C4-2B (cell line): ENCODE measurements at regions not wholly inside any gene's neighbourhood (a gene's known extent, or its start where the extent isn't known, plus 50 kb on each side); places are given as distances from the start of the nearest gene placed in this dataset.
A peak's percentile ranks its signal among the peaks of the same experiment; 100 is the strongest.

Source experiments
- H3K27ac ChIP-seq: fragments of 450-650 bp; 2 replicates; pipeline ENCODE4 v1.5.1; 2017
- CTCF ChIP-seq: fragments of 450-650 bp; conservative IDR thresholded peaks from 2 replicates; pipeline ENCODE4 v1.5.1; 2017; ENCODE audit warnings: mild to moderate bottlenecking
- ZFX ChIP-seq: fragments of 450-650 bp; IDR thresholded peaks from 2 replicates; pipeline ENCODE4 v1.6.1; 2017

DNA sequence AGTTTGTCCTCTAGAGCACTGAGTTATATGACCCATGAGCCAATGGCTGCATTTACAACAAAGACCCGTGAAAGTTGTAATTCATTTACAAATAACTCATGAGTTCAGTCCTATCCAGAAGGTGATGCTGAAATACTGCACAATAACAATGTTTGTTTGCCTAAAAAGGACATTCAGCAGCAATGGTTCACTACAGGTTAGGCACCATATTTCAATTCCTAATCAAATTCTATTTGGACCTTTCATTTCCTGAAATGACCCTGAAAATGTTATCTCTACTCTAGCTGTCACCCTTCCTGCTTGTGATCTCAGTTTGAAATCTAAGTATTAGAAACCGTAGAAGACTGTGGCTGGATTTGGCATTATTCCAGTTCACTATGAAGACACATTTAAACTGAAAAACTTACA, 191.2 kb upstream of the SAMSN1 start:
- TF ChIP-seq ZFX = no peak
- no peak for TF ChIP-seq CTCF
- H3K27ac ChIP-seq = no peak overlapping the region

DNA sequence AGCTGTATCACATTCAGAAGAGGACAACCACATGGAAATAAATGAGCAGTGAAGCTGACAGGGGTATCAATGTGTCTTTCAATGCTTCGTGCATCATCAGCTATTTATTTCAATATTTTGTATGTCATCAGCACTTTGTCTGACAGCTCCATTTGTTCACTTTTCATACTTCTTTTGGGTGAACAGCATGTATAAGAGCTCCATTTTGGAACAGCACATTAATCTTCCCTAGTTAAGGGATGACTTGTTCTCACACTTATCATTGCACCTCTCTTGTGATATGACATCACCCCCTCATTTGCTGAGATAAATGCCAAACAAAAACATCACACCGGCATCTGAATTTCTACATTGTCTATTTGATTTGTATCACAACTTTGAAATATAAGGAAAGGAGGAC, 190.6 kb upstream of the SAMSN1 start:
- TF ChIP-seq CTCF (no peak), ZFX (no peak)

GRCh38 chr21:14736162-14736561, 190.0 kb upstream of the SAMSN1 start:
- TF ChIP-seq CTCF (no peak), ZFX (no peak)
- H3K27ac ChIP-seq = no peak overlapping the region

More for the DNA sequence above, 190.6 kb upstream of the SAMSN1 start:
- H3K27ac ChIP-seq = no peak overlapping the region

DNA sequence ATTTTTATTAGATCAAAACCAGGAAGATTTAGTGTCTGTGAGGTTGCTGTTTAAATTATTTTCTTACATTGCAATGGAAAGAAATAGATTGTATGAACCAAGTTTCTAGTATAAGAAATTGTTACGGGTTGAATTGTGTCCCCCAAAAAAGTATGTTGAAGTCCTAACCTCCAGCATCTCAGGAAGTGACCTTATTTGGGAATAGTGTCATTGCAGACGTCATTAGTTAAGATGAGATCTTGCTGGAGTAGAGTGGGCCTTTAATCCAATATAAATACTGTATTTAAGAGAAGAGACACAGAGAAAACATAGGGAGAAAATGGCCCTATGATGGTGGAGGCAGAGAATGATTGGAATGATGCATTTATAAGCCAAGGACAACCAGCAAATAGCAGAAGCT, 188.7 kb upstream of the SAMSN1 start:
- no peak for TF ChIP-seq CTCF
- no peak for TF ChIP-seq ZFX
- H3K27ac ChIP-seq = no peak overlapping the region

- no peak for TF ChIP-seq CTCF
- no peak for TF ChIP-seq ZFX
- no peak overlapping the region for H3K27ac ChIP-seq
Observed at GRCh38 chr21:14734191-14734590, 188.1 kb upstream of the SAMSN1 start.

DNA sequence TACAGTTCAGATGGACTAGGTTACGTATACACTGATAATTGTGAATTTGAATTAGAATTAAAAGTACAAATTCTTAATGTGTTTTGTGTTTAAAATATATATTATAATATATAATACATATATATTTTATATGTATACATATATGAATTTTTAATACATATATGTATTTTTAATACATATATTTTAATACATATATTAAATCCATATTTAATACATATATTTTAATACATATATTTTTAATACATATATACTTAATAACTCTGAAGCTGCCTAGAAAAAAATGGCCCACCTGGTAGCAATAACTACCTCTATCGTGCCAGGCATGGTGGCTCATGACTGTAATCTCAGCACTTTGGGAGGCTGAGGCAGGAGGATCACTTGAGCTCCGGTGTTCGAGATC, 179.1 kb upstream of the SAMSN1 start:
- H3K27ac ChIP-seq = no peak overlapping the region
- TF ChIP-seq ZFX = no peak
- TF ChIP-seq CTCF = no peak

DNA sequence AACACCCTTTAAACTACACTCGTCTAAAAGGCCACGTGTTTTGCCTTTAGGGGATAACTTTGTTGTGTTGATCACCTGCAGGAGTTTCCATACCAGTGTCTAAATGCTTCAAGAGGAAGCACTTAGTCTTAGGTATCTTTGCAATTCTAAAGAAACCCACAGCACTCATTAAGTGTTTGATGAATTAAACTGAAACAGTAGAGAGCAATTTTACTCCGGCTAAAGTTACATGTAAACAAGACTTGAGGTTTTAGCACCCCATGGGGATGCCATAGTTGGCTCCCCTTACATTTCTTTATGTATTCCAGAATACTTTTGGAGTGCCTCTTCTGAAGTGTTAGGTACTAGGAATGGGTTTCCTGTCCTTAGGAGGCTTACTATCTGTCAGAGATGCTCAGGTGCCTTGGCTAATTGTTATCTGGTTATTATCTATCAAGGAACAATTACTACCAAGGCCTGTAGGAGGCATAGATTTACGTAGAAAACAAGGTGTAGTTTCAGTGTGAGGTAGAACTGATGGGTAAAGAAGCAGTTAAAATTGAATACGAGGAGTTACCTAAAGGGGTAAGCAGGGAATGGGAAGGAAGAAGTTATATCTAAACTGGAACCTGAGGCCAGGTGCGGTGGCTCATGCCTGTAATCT, 176.8 kb upstream of the SAMSN1 start:
- TF ChIP-seq ZFX (no peak), CTCF (peak; percentile 12)
- no peak overlapping the region for H3K27ac ChIP-seq
